T-helper 1 cell treated with Interleukin-12 subunit alpha and Interleukin-12 subunit beta and Interleukin-4 antibody, amounts not matched to agents 30 μg/mL and 1 μg/mL, for 36 hours (primary cell): ENCODE measurements at regions not wholly inside any gene's neighbourhood (a gene's known extent, or its start where the extent isn't known, plus 50 kb on each side); places are given as distances from the start of the nearest gene placed in this dataset.

ENCODE experiments used
- H3K27ac Mint-ChIP-seq: one replicate; pipeline ENCODE4 v1.8.0; 2021; ENCODE audit warnings: mild to moderate bottlenecking, mixed read lengths
- H3K27me3 Mint-ChIP-seq: one replicate; pipeline ENCODE4 v1.8.0; 2021; ENCODE audit warnings: low read depth, mixed read lengths
- H3K36me3 Mint-ChIP-seq: one replicate; pipeline ENCODE4 v1.8.0; 2021; ENCODE audit warnings: low read depth, mixed read lengths
- H3K4me1 Mint-ChIP-seq: one replicate; pipeline ENCODE4 v1.8.0; 2021; ENCODE audit warnings: low read depth, mixed read lengths
- H3K4me3 Mint-ChIP-seq: one replicate; pipeline ENCODE4 v1.8.0; 2021; ENCODE audit warnings: mild to moderate bottlenecking, moderate library complexity, mixed read lengths
- H3K9me3 Mint-ChIP-seq: one replicate; pipeline ENCODE4 v1.8.0; 2021; ENCODE audit warnings: mixed read lengths

DNA sequence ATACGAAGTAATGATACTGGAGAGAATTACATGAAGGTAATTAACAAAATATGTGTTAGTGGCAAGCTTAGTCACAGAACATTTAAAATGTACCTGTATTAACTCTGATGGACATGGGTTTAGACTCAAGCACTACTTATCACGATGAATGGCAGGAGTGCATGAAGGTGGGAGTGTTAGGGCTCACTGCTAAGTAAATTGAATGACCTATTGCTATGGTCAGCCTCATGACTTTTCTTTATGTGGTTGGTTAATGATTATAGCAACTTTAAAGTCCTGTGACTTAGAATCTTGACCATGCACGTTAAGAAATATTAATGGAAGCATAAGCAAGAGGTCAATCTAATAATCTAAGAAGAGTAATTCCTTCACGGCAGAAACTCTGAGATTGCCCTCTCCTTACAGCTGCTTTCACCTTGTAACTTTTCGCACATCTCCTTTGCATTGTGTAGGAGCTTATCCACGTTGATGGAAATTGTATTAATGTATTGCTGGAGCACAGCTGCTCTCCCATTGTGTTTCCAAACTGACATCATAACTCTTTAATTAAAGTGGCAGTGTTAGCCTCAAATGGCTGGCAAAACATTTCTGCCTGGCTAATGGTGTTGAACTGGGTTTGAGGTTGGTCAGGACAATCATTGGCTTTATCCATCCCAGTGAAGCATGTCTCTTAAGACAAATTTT lies 114.5 kb downstream of the RXFP2 start:
- Mint-ChIP-seq H3K27ac (no peak overlapping the region), H3K27me3 (peaks cover 56% of the 10 kb centered on the region), H3K4me1 (no peaks in the 10 kb centered on the region)

DNA sequence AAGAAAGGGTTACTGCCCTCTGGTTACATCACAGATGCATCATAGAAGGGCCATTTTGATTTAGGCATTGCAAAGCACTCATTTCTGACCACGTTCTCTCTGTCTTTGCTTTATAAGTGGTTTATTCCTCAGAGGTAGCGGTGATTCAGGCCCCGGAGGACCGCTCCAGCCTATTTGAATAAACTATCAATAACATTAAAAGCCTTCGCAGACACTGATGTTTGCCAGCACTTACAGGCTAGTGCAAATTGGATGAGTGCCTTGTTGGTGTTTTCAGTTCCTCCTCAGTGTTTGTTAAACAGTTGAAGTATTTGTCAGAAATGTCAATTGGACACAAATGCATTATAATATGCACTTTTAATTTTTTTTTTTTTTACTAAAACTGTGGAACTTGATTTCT lies 120.2 kb downstream of the RXFP2 start:
- Mint-ChIP-seq H3K9me3 (no peaks in the 10 kb centered on the region), H3K36me3 (no peaks in the 10 kb centered on the region), H3K27ac (no peak overlapping the region), H3K27me3 (peaks cover 39% of the 10 kb centered on the region), H3K4me3 (no peak overlapping the region), H3K4me1 (no peaks in the 10 kb centered on the region)

More for the DNA sequence above, 114.5 kb downstream of the RXFP2 start:
- Mint-ChIP-seq H3K36me3 (no peaks in the 10 kb centered on the region), H3K4me3 (no peak overlapping the region), H3K9me3 (no peaks in the 10 kb centered on the region)

DNA sequence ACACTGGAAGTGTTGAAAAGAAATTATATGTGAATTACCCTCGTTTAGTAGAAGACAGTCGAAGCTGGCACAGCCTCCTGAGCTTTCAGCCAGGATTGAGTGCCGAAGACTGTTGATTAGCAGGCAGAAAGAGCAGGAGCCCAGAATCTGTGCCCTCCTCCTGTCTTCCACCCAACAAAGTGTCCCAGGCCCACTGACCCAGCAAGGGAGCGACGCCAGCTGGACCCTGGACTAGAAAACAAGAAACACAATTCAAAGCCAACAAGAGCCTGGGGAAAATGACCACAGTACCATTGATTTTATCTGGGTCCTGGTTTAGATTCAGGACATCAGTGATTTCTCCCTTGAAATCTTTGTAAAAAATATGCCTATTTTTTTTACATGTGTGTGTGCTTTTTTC lies 120.7 kb downstream of the RXFP2 start:
- H3K27ac Mint-ChIP-seq, result no peak overlapping the region
- H3K4me3 Mint-ChIP-seq, result no peak overlapping the region

DNA sequence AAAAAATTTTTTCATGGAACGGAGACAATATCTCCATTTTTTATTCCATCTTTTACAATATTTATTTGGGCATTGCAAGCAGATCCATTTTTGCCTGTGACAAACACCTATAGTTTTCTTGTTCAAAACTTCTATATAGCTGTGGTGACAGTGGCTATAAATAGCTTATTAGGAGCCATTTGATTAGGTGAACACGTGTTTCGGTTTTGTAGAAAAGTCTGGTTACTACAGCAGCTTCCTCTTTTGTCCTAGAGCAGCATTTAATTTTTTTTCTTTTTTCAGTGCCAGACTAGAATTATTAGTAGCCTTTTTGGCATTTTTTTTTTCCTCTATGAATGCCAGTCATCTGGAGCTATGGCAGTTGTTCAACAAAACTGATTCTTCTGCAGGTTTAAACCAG lies 123.5 kb downstream of the RXFP2 start:
- H3K4me1 Mint-ChIP-seq, result no peaks in the 10 kb centered on the region
- no peaks in the 10 kb centered on the region for H3K36me3 Mint-ChIP-seq
- no peaks in the 10 kb centered on the region for H3K9me3 Mint-ChIP-seq
- no peak overlapping the region for H3K27ac Mint-ChIP-seq
- H3K27me3 Mint-ChIP-seq, result peaks cover 25% of the 10 kb centered on the region
- no peak overlapping the region for H3K4me3 Mint-ChIP-seq

More for the DNA sequence above, 120.7 kb downstream of the RXFP2 start:
- H3K9me3 Mint-ChIP-seq, result no peaks in the 10 kb centered on the region
- no peaks in the 10 kb centered on the region for H3K4me1 Mint-ChIP-seq
- H3K36me3 Mint-ChIP-seq, result no peaks in the 10 kb centered on the region
- H3K27me3 Mint-ChIP-seq, result peaks cover 37% of the 10 kb centered on the region

DNA sequence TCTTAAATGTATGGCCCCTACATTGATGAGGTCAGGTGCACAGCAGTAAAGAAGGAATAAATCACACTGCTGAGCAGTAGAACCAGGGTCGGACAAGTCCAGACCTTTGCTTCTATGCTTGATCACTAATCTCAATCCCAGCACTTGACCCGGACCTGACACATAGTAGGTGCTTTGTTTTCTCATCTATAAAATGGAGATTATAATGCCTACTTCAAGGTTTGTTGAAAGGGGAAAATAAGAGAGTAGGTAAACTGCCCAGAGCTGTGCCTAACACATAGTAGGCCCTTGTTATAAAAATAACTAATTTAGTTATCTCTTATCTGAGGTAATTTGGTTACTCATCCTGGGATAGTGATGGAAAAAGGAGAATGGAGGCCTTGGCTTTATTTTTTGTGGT lies 125.0 kb downstream of the RXFP2 start:
- no peaks in the 10 kb centered on the region for H3K9me3 Mint-ChIP-seq
- no peaks in the 10 kb centered on the region for H3K4me1 Mint-ChIP-seq
- H3K4me3 Mint-ChIP-seq, result no peak overlapping the region
- no peaks in the 10 kb centered on the region for H3K36me3 Mint-ChIP-seq
- H3K27ac Mint-ChIP-seq, result no peak overlapping the region
- H3K27me3 Mint-ChIP-seq, result peaks cover 17% of the 10 kb centered on the region

DNA sequence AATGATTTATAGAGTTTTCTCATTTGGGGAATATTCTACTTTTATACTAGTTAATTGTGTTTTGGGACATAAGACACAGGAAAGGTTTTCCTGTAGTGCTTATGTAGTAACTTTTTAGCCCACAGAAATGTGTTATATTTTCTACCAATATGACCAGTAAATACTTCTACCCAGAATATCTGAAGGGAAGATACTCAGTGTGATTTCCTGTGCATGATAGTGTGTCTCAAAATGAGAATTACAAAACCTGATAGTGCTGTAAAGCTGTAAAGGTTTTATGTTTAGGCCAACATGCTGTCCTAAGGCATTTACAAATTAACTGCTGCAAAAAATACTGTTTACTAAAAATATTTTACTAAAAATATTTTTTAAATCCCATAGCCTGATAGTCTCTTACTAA lies 126.8 kb downstream of the RXFP2 start:
- no peak overlapping the region for H3K27ac Mint-ChIP-seq
- no peaks in the 10 kb centered on the region for H3K4me1 Mint-ChIP-seq
- H3K27me3 Mint-ChIP-seq, result peaks cover 5% of the 10 kb centered on the region
- no peaks in the 10 kb centered on the region for H3K36me3 Mint-ChIP-seq
- H3K9me3 Mint-ChIP-seq, result no peaks in the 10 kb centered on the region
- H3K4me3 Mint-ChIP-seq, result no peak overlapping the region

DNA sequence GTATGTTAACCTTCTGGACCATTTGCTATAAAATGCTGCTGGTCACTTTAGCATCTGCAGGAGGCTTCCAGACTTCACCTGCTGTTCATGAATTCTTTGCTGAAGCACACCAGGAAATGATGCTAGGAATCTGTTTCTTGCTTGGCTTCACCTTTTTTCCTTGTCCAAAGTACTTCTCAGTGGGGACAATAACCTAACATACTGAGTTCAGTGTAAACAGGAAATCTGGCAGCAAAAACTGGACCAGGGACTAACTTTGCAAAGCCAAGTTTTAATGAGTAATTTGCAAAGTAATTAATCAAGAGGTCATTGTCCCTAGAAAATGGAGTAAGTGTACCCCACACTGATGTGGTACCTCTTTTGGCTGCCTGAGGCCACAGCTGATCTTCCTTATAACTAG lies 128.4 kb downstream of the RXFP2 start:
- H3K9me3 Mint-ChIP-seq, result no peaks in the 10 kb centered on the region
- H3K36me3 Mint-ChIP-seq, result no peaks in the 10 kb centered on the region

DNA sequence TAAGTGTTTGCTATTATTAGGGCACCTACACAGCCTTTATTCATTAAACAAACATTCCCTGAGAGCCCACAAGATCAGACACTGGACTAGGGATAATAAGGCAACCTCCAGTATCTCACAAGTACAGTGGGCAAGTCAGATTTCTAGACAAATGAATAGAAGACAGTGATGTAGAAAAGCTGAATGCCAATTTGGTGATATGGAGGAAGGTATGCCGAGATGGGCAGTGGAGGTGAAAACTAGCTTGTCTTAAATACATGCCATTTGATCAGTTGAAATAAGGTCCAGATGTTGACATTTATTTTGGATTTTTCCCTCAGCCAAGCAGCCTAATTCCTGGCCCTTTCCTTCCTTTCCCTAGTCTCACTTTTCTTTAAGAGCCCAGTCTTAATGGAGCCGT lies 130.3 kb downstream of the RXFP2 start:
- Mint-ChIP-seq H3K27me3 (peaks cover 17% of the 10 kb centered on the region), H3K27ac (no peak overlapping the region), H3K4me1 (no peaks in the 10 kb centered on the region), H3K36me3 (no peaks in the 10 kb centered on the region), H3K4me3 (no peak overlapping the region), H3K9me3 (no peaks in the 10 kb centered on the region)

More for the DNA sequence above, 128.4 kb downstream of the RXFP2 start:
- H3K4me1 Mint-ChIP-seq, result no peaks in the 10 kb centered on the region
- H3K4me3 Mint-ChIP-seq, result no peak overlapping the region
- no peak overlapping the region for H3K27ac Mint-ChIP-seq
- peaks cover 9% of the 10 kb centered on the region for H3K27me3 Mint-ChIP-seq

DNA sequence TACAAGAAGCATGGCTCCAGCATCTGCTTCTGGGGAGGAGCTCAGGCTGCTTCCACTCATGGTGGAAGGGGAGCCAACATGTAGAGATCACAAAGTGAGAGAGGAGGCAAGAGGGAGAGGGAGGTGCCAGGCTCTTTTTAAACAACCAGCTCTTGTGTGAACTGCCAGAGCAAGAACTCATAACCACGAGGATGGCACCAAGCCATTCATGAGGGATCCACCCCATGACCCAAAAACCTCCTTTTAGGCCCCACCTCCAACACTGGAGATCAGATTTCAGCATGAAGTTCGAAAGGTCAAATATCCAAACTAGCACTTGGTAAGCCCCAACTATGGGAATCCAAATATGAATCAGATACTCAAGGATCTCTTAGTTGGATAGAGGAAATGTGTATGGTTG lies 131.2 kb downstream of the RXFP2 start:
- Mint-ChIP-seq H3K27me3 (peaks cover 26% of the 10 kb centered on the region), H3K4me3 (no peak overlapping the region), H3K9me3 (no peaks in the 10 kb centered on the region), H3K27ac (no peak overlapping the region), H3K4me1 (no peaks in the 10 kb centered on the region), H3K36me3 (no peaks in the 10 kb centered on the region)

DNA sequence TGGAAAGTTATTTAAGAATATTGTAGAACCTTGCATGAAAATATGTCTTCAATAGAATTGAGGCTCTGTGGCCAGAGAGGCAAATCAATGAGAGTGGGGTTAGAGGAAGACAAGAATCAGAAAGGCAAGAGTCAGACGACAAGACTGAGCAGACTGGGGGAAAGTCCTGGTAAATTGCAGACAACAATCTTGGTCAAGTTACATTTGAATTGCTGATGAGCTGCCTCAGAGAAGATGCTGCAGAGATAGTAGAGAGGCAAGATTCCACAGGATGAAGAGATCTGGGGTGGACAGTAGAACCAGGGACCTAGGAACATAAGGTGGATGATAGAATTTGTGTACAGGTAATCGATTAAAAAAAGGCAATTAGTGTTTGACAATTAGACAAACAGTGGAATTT lies 133.8 kb downstream of the RXFP2 start:
- Mint-ChIP-seq H3K36me3 (no peaks in the 10 kb centered on the region), H3K4me1 (peaks cover 4% of the 10 kb centered on the region), H3K4me3 (no peak overlapping the region), H3K9me3 (no peaks in the 10 kb centered on the region), H3K27me3 (peaks cover 28% of the 10 kb centered on the region), H3K27ac (no peak overlapping the region)

DNA sequence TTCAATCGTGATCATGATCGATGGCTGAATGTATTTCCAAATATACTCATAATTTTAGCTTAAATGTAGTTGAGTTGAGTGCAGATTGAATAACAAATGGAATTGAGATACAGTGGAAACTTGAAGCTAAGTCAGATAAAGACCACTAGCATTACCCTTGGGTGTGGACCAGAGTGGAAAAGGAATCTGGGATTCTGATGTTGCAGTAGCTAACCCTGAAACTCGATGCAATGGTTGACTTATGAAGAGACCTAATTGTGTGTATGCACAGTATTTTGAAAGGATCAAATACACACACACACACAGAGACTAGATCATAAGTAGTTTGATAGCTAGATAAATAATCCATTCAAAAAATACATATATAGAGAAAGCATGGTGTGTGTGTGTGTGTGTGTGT lies 135.8 kb downstream of the RXFP2 start:
- Mint-ChIP-seq H3K9me3 (no peaks in the 10 kb centered on the region), H3K27ac (no peak overlapping the region)

DNA sequence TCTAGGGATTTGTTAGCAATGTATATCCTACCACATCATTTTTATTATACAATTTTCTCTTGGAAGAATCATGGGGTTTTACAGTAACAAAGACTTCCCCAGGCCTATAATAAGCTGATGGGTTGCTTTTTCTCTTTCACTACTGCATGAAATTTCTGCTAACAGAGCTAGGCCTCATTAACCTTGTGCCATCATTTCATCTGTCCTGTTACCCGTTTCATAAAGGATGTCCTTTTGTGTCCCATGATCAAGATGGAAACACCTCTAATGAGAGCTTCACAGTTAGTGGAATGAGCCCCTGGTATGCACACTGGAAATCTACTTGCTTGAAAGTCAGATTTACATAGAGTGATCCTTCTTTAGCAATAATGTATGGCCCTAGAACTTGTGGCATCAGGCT lies 138.7 kb downstream of the RXFP2 start:
- Mint-ChIP-seq H3K4me3 (no peak overlapping the region), H3K9me3 (no peaks in the 10 kb centered on the region), H3K27me3 (peaks cover 26% of the 10 kb centered on the region), H3K27ac (no peak overlapping the region), H3K4me1 (peaks cover 4% of the 10 kb centered on the region), H3K36me3 (no peaks in the 10 kb centered on the region)

More for the DNA sequence above, 135.8 kb downstream of the RXFP2 start:
- peaks cover 4% of the 10 kb centered on the region for H3K4me1 Mint-ChIP-seq
- H3K4me3 Mint-ChIP-seq, result no peak overlapping the region
- H3K36me3 Mint-ChIP-seq, result no peaks in the 10 kb centered on the region
- peaks cover 28% of the 10 kb centered on the region for H3K27me3 Mint-ChIP-seq

DNA sequence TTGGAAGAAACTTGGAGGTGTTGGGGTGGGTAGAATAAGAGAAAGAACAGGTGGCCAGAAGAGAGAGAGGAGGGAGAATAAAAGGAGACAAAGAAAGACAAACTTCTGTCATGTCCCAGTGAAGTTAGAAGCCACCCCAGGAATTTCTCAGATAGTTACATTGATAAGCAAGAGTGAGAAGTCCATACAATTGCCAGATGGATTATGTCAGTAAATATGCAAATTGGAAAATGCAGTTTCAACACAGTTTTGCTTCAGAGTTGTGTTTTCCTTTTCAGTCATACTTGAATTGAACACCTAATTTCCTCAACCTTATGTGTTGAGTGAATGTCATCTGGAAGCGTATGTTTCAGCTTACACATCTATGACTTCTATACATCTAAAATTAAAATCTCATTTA lies 139.2 kb downstream of the RXFP2 start:
- Mint-ChIP-seq H3K4me3 (no peak overlapping the region), H3K36me3 (no peaks in the 10 kb centered on the region), H3K27ac (no peak overlapping the region), H3K9me3 (no peaks in the 10 kb centered on the region), H3K27me3 (peaks cover 22% of the 10 kb centered on the region), H3K4me1 (peaks cover 4% of the 10 kb centered on the region)

DNA sequence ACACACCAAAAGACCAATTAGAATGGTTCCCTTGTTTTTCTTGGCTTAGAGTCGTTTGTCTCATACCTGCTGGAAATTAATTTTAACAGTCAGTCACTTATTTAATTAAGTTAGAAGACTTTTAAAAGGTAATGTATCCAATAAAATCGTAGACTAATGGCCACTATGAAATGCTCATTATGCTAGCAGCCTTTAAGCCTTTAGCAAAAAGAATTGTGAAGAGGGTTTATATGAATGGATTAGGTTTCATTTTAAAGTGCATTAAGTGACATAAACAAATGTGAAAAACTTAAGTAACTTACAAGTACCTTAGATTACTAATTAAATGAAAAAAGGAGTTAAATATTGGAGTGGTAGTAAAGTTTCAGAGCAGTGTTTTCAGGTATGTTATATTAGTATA lies 139.6 kb downstream of the RXFP2 start:
- H3K36me3 Mint-ChIP-seq, result no peaks in the 10 kb centered on the region
- peaks cover 4% of the 10 kb centered on the region for H3K4me1 Mint-ChIP-seq
- no peak overlapping the region for H3K4me3 Mint-ChIP-seq
- peaks cover 19% of the 10 kb centered on the region for H3K27me3 Mint-ChIP-seq
- H3K27ac Mint-ChIP-seq, result no peak overlapping the region
- H3K9me3 Mint-ChIP-seq, result no peaks in the 10 kb centered on the region

DNA sequence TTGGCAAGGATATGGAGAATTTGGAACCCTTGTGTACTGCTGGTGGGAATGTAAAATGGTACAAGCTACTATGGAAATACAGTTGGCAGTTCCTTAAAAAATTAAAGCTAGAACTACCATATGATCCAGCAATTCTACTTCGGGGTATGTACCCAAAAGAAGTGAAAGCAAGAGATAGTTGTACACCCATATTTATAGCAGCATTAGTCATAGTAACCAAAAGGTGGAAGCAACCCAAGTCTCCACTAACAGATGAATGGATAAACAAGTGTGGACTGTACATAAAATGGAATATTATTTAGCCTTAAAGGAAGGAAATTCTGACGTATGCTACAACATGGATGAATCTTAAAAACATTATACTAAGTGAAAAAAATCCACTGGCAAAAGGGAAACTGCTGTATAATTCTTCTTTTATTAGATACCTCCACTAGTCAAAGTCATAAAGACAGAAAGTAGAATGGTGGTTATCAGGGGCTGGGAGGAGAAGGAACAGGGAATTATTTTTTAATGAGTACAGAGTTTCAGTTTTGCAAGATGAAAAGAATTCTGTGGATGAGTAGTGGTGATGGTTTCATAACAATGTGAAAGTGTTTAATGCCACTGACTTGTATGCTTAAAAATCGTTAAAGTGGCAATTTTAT lies 141.6 kb downstream of the RXFP2 start:
- Mint-ChIP-seq H3K4me1 (peaks cover 4% of the 10 kb centered on the region), H3K36me3 (no peaks in the 10 kb centered on the region), H3K27me3 (peaks cover 18% of the 10 kb centered on the region), H3K9me3 (no peaks in the 10 kb centered on the region), H3K27ac (no peak overlapping the region), H3K4me3 (no peak overlapping the region)
